GM18520 (cell line): ENCODE measurements at regions not wholly inside any gene's neighbourhood (a gene's known extent, or its start where the extent isn't known, plus 50 kb on each side); places are given as distances from the start of the nearest gene placed in this dataset.

Experiments used
- ATAC-seq: cut with Tn5 transposase; IDR thresholded peaks from one replicate; pipeline ENCODE4 v1.9.1; 2021; ENCODE audit not compliant: unreplicated experiment

- peak; percentile 52 for ATAC-seq
These were observed 66.6 kb downstream of the YIPF5 start for GRCh38 chr5:144103611-144104485.

- ATAC-seq = no peak
These were observed 65.1 kb downstream of the YIPF5 start for GRCh38 chr5:144105371-144105770.

- no peak for ATAC-seq
These were observed 62.3 kb downstream of the YIPF5 start for GRCh38 chr5:144108131-144108530.
